T-helper 2 cell treated with Interferon-gamma antibody and Interleukin-4, amounts not matched to agents 5 μg/mL and 100 μg/mL, for 36 hours (primary cell): ENCODE measurements at regions not wholly inside any gene's neighbourhood (a gene's known extent, or its start where the extent isn't known, plus 50 kb on each side); places are given as distances from the start of the nearest gene placed in this dataset.
"Not testable (repeated sequence)": the region's sequence is repeated elsewhere in the genome, so short reads cannot be mapped to it uniquely, and the experiment has no call there.

Experiments
- DNase-seq: peaks from one replicate; pipeline ENCODE4 v3.0.0; 2021; ENCODE audit warnings: low spot score
- H3K27ac Mint-ChIP-seq: one replicate; pipeline ENCODE4 v1.8.0; 2021; ENCODE audit warnings: mild to moderate bottlenecking, mixed read lengths
- H3K27me3 Mint-ChIP-seq: one replicate; pipeline ENCODE4 v1.8.0; 2021; ENCODE audit warnings: low read depth, mixed read lengths
- H3K36me3 Mint-ChIP-seq: one replicate; pipeline ENCODE4 v1.8.0; 2021; ENCODE audit warnings: low read depth, mixed read lengths
- H3K4me1 Mint-ChIP-seq: one replicate; pipeline ENCODE4 v1.8.0; 2021; ENCODE audit warnings: low read depth, mixed read lengths
- H3K4me3 Mint-ChIP-seq: one replicate; pipeline ENCODE4 v1.8.0; 2022; ENCODE audit warnings: mild to moderate bottlenecking, moderate library complexity, mixed read lengths
- H3K9me3 Mint-ChIP-seq: one replicate; pipeline ENCODE4 v1.8.0; 2021; ENCODE audit warnings: mixed read lengths

DNA sequence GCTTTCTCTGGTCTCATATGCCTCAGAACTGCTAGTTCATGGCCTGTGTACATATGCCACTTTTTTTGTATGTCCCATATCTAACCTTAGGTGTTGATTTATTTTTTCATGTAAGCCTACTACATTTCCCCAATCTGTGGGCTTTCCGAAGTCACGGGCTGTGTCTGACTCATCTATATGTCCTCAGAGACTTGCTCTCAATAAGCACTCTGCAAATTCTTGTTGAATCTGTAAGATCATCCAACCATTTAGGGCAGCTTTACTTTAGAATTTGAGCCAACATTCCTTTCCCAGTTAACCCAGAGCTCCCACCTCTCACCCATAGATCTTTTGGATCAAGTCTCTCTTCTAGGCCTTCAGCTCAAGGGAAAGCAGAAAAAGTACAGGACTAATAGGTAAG lies 263.4 kb downstream of the SEC61B start:
- no peak overlapping the region for H3K4me3 Mint-ChIP-seq

DNA sequence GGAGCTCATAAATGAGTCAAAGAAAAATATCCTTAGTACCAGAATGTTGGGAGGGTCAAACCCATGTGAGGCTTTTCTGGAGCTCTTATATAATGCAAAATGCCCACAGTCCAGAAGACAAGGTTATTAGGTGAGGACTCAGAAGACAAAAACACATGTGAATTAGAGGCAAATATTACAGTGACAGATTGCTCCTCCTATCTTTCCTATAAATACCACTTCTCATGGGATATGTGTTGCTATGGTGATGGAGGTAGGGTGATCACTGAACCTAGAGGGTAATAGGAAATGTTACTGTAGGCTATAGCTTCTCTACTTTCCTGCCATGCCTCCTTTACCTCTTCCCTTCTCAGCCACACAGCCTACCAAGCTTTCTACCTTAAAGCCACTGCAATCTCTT lies 264.6 kb downstream of the SEC61B start:
- Mint-ChIP-seq H3K4me3 (no peak overlapping the region), H3K9me3 (no peaks in the 10 kb centered on the region), H3K4me1 (peaks cover 5% of the 10 kb centered on the region), H3K27me3 (peaks cover 11% of the 10 kb centered on the region), H3K27ac (no peak overlapping the region), H3K36me3 (no peaks in the 10 kb centered on the region)
- no peak for DNase-seq

More for the DNA sequence above, 263.4 kb downstream of the SEC61B start:
- H3K36me3 Mint-ChIP-seq: no peaks in the 10 kb centered on the region
- peaks cover 11% of the 10 kb centered on the region for H3K27me3 Mint-ChIP-seq
- no peak overlapping the region for H3K27ac Mint-ChIP-seq
- H3K4me1 Mint-ChIP-seq: no peaks in the 10 kb centered on the region
- no peak for DNase-seq
- no peaks in the 10 kb centered on the region for H3K9me3 Mint-ChIP-seq

DNA sequence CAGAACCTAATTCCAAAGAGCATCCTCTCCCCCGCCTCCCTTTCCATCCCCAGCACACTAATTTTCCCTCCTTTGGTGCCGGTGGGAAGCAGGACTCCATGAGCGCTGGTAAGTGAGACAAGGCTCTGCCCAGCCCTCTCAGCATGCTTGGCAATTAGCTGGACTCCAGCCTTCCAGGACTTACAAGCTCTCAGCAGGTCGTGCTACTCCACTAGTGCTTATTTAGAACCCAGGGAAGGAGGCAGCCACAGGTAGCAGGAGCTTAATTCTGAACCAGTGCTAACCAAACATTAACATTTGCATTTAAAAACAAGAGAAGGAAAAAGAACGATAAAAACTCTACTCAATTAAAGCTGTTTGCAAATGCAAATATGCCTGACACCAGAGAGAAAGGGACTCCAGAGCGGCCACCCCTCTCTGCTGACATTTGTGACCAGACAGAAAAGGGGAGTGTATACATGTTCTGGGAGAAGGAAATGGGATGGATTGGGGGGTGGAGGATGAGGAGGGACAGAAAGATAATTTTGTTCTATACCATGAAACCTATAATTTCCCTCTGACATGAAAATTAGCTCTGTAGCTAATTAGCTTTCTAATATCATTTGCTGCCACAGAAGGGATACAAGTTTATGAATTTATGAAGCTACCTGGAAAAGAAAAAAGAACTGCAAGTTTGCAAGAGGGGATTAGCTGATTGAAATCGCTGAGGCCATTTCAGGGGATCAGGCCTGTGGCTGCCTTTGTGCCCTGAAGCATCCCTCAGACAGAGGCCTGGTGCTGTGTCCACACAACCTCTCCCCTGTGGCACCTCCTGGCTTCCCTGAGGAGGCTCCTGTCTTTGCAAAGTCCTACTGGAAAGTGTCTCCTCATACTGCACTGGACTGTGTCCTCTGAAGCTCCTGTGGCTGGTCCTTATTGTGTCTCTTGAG lies 266.3 kb downstream of the SEC61B start:
- DNase-seq: no peak
- Mint-ChIP-seq H3K36me3 (no peaks in the 10 kb centered on the region), H3K4me1 (peaks cover 9% of the 10 kb centered on the region), H3K27me3 (peaks cover 10% of the 10 kb centered on the region), H3K27ac (no peak overlapping the region), H3K4me3 (no peak overlapping the region), H3K9me3 (no peaks in the 10 kb centered on the region)

DNA sequence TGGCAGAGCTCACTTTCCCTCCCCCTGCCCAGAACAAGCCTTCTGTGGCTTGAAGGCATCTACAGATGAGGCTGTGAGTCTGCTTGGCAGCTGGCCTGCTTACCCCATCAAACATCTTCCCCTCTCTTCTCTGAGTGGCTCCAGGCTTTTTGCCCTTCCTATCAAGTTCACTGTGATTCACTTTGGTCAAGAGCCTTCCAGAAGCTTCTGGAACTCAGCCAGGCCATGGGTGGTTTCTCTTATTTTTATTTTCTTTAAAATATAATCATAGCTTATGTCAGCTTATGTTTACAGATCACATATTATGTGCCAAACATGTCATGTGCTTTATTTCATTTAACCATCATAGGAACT lies 267.0 kb downstream of the SEC61B start:
- no peak for DNase-seq

DNA sequence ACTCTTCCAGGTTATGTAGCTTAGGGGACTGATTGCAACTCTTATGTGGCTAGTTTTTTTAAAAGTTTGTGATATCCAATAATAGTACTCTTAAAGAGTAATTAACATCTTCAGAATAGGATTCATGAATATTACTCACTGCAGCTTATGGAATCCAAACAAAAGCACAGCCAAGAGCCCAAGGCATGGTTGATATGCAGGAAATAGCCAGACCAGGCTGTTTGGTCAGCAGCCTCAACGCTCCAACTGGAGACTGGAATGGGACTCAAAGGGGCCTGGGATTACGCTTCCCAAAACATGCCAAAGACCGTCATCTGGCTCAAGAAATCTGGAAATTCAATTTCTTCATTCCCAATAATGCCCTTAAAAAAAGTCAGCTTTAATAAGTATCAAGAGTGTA lies 268.6 kb downstream of the SEC61B start:
- DNase-seq: no peak
- peaks cover 9% of the 10 kb centered on the region for H3K4me1 Mint-ChIP-seq
- H3K9me3 Mint-ChIP-seq: no peaks in the 10 kb centered on the region
- peaks cover 6% of the 10 kb centered on the region for H3K27me3 Mint-ChIP-seq
- H3K36me3 Mint-ChIP-seq: no peaks in the 10 kb centered on the region
- no peak overlapping the region for H3K27ac Mint-ChIP-seq
- H3K4me3 Mint-ChIP-seq: no peak overlapping the region

More for the DNA sequence above, 267.0 kb downstream of the SEC61B start:
- Mint-ChIP-seq H3K36me3 (no peaks in the 10 kb centered on the region), H3K27me3 (peaks cover 9% of the 10 kb centered on the region), H3K4me1 (peaks cover 9% of the 10 kb centered on the region), H3K27ac (no peak overlapping the region), H3K4me3 (no peak overlapping the region), H3K9me3 (no peaks in the 10 kb centered on the region)

DNA sequence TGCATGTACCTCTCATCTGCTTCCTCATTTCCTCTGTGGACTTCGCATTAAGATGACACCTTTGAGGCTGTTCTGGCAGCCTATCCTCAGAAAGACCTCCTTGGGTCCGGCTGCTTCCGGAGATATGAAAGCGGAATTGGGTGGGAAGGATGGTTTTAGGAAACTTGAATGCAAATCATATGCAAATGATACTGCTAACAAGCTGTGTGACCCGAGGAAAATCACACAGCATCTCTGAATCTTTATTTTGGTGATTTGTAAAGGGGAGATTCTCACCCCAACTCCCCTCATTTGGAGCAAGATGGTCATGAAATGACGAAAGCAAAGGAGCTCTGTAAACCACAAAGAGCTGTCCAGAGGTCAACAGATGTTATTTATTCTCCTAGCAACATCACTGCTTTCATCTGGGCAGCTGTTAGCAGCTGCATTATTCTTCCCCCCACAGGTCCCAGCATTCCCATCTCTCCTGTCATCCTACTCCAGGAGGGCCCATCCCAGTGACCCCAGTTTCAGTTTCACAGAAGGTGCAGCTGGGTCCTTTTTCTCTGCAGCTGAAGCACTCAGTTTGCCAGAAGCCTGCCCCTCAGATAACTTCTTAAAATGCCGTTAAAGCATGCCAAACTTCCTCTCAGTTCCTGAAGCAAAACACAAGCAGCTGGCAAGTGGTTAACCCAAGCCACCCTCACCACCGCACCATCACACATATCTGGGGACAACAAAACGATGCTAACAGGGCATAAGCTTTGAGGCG lies 269.5 kb downstream of the SEC61B start:
- no peak for DNase-seq
- Mint-ChIP-seq H3K27me3 (peaks cover 6% of the 10 kb centered on the region), H3K9me3 (no peaks in the 10 kb centered on the region), H3K36me3 (no peaks in the 10 kb centered on the region), H3K27ac (no peak overlapping the region), H3K4me3 (no peak overlapping the region), H3K4me1 (peaks cover 9% of the 10 kb centered on the region)

DNA sequence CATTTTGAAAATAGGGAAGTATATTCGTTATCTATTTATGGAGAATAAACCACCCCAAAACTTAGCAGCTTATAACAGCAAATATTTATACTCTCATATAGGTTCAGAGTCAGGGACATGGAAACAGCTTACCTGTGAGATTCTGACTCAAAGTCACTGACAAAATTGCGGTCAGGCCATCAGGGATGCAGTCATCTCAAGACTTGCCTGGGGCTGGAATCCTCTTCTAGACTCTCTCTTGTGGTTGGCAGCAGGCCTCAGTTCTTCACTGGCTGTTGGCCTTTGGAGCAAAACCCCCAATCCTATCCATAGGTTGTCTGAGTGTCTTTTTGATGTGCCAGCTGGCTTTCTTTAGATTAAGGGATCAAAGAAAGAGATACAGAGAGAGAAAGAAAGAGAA lies 275.6 kb downstream of the SEC61B start:
- Mint-ChIP-seq H3K27ac (no peak overlapping the region), H3K9me3 (peaks cover 6% of the 10 kb centered on the region), H3K4me3 (no peak overlapping the region), H3K27me3 (no peaks in the 10 kb centered on the region), H3K4me1 (no peaks in the 10 kb centered on the region), H3K36me3 (no peaks in the 10 kb centered on the region)
- no peak for DNase-seq

DNA sequence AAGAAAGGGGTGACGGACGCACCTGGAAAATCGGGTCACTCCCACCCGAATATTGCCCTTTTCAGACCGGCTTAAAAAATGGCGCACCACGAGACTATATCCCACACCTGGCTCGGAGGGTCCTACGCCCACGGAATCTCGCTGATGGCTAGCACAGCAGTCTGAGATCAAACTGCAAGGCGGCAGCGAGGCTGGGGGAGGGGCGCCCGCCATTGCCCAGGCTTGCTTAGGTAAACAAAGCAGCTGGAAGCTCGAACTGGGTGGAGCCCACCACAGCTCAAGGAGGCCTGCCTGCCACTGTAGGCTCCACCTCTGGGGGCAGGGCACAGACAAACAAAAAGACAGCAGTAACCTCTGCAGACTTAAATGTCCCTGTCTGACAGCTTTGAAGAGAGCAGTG lies 276.9 kb downstream of the SEC61B start:
- DNase-seq, H3K4me1 Mint-ChIP-seq, H3K4me3 Mint-ChIP-seq, H3K36me3 Mint-ChIP-seq, H3K9me3 Mint-ChIP-seq, H3K27ac Mint-ChIP-seq, H3K27me3 Mint-ChIP-seq: not testable (repeated sequence)

DNA sequence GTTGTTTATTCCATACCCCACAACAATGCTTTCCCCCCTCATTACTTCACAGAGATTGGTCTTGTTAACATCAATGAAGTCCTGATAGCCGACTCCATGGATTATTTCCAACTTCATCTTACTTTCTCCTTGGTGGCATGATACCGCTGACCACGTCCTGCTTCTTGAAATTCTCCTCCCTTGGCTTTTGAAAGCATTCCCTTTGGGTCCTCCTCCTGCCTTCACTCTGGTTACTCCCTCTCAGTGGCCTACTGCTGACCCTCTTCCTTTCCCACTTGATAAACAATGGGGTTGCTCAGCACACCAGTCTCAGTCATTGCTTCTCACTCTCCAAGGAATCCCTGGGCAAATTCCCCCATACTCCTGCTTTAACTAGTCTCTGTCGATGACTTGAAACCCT lies 283.9 kb downstream of the SEC61B start:
- no peak overlapping the region for H3K27ac Mint-ChIP-seq
- no peaks in the 10 kb centered on the region for H3K9me3 Mint-ChIP-seq
- no peak overlapping the region for H3K4me3 Mint-ChIP-seq
- no peaks in the 10 kb centered on the region for H3K36me3 Mint-ChIP-seq
- no peaks in the 10 kb centered on the region for H3K27me3 Mint-ChIP-seq
- no peak for DNase-seq
- H3K4me1 Mint-ChIP-seq: peaks cover 2% of the 10 kb centered on the region

DNA sequence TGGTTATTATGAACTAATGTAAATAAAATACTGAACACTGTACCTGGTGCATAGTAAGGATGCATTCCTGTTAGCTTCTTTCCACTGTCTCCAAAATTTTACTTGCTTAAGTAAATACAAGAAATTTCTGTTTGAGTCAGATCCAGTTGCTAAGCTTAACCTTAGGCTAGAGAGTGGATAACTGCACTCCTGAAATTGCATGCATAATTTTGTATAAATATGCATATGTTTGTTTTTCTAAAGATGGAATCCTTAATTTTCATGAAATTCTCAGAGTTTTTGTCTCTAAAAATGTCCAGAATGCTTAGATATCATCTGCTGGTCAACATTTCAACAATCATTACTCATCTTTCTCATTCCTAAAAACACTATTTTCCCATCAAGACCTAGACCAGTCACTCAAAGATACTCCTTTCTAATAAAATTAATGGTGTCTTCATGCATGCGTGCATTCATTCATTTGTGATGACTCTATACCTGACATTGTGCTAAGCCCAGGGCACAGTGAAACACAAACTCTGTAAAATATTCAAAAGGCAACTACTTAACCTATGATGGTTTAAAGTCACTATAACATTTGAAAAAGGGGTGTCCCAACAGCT lies 284.8 kb downstream of the SEC61B start:
- no peak overlapping the region for H3K27ac Mint-ChIP-seq
- no peaks in the 10 kb centered on the region for H3K9me3 Mint-ChIP-seq
- no peaks in the 10 kb centered on the region for H3K36me3 Mint-ChIP-seq
- no peak overlapping the region for H3K4me3 Mint-ChIP-seq
- H3K4me1 Mint-ChIP-seq: peaks cover 2% of the 10 kb centered on the region
- no peaks in the 10 kb centered on the region for H3K27me3 Mint-ChIP-seq
- DNase-seq: no peak

DNA sequence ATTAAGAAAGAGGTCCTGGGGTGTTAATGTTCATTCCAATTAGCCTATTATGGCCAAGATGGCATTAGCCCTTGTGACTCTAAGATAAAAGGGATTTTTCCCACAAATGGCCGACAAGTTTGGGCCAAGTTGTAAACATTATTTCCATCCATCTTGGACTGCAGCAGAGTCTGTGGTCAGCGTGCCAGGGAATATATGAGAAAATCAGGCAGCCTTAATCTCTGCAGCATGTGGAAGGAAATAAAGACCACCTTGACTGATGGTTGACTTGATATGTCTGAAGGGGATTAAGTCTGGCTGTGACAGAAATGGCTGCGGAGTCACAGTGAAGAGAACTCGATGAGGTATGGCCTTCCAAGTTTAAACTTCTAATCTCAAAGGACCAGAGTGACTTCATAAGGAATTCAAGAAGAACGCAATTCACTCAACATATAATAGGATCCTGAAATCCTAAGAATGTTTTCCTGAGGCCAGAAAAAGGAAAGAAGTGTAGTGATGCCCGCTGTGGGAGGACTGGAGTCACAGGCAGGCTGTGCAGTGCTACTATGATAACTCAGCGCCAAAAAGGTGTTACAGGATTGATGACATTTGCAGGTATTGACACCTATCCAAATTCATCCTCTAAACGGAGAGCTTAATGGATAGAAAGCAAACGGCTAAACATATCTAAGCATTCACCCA lies 287.1 kb downstream of the SEC61B start:
- DNase-seq: no peak
- H3K27ac Mint-ChIP-seq: no peak overlapping the region
- peaks cover 6% of the 10 kb centered on the region for H3K4me1 Mint-ChIP-seq
- no peaks in the 10 kb centered on the region for H3K9me3 Mint-ChIP-seq
- no peaks in the 10 kb centered on the region for H3K27me3 Mint-ChIP-seq
- H3K36me3 Mint-ChIP-seq: no peaks in the 10 kb centered on the region
- no peak overlapping the region for H3K4me3 Mint-ChIP-seq

DNA sequence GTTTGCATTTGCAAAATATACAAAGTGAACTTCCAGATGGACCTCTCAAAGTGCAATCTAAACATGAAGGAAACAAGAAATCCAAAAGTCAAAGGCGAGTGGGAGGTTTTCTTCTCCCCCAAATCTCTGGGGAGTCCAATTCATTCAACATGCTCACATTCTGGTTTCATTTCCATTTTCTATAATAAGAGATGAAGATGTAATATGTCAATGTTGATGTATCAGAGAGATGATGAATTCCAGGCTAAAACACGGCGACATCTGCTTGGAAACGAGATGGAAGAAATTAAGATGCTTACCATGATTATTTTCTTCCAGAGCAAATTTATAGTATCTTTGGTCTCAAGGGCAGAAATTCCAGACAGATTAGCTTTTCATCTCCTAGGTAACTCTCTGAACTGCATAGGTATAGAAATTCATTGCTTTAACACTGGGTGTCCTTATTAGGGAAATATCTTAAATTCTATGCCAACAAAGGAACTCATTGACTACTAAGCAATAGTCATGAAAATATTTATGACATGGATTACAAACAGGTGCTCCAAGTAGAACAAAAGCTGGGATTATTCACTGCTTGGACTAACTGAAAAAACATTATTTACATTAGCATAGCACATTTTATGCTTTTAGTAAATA lies 287.9 kb downstream of the SEC61B start:
- no peaks in the 10 kb centered on the region for H3K36me3 Mint-ChIP-seq
- no peaks in the 10 kb centered on the region for H3K9me3 Mint-ChIP-seq
- no peak for DNase-seq
- H3K4me1 Mint-ChIP-seq: peaks cover 6% of the 10 kb centered on the region
- no peak overlapping the region for H3K27ac Mint-ChIP-seq
- H3K4me3 Mint-ChIP-seq: no peak overlapping the region
- H3K27me3 Mint-ChIP-seq: no peaks in the 10 kb centered on the region

DNA sequence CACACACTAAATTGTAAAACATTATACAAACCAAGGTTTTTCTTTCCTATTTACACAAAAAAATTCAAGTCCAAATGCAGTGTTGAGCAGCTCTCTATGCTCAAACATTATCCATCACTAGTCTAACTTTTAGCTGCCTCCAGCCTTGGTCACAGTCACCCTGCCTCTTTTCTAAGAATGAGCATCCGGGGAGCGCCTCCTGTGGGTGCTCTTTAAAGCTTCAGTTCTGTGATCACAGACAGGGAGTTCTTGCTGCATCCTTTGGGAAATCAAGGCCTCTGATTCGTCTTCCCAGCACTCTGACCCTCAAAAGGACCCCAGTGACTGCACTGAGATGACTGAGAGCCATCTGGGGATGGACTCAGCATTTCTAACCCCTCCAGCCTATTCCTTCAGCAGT lies 289.6 kb downstream of the SEC61B start:
- Mint-ChIP-seq H3K4me1 (peaks cover 8% of the 10 kb centered on the region), H3K27me3 (no peaks in the 10 kb centered on the region), H3K9me3 (no peaks in the 10 kb centered on the region), H3K27ac (no peak overlapping the region), H3K36me3 (no peaks in the 10 kb centered on the region), H3K4me3 (no peak overlapping the region)
- no peak for DNase-seq
